Renal cortex interstitium (tissue), 11 donors: ENCODE measurements at regions not wholly inside any gene's neighbourhood (a gene's known extent, or its start where the extent isn't known, plus 50 kb on each side); places are given as distances from the start of the nearest gene placed in this dataset.

Experiments used
- DNase-seq, 11 donors: peaks; one replicate each; pipeline ENCODE4 v3.0.0-alpha.2; 2013; ENCODE audit warnings: low read depth in 9 of 11, low spot score in 4 of 11; ENCODE audit errors: extremely low read depth in 1 of 11

DNA sequence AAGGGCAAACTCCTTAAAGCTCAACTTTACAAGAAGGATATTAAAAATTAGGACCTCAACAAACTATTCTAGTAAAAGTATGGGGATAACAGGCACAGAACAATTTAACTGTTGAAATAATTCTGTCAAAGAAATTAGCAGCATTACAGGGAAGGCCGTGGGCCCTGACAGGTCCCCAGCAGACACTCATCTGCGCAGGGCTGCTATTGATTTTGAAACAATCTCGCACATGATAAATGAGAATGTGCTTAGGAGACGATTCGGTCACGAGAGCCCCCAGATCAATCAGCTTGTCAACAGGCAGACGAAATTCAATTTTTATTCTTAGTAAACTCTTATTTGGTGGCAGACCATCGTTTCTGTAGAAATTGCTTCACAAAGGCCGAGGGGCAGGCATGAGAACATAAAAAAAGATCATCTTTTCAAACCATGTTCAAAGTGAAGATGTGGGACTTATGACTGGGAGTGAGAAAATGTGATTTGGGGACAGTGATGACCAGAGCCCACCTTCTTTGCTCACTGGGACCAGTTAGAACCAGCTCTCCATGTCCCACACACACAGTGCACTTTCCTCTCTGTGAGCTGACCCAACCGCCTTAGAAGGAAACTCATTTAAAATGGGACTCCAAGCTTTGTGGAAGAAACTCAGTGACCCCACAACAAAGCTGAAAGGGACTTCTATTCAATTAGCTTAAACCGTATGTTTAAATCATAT, 654.5 kb downstream of the TOX3 start:
- no peak for DNase-seq

DNA sequence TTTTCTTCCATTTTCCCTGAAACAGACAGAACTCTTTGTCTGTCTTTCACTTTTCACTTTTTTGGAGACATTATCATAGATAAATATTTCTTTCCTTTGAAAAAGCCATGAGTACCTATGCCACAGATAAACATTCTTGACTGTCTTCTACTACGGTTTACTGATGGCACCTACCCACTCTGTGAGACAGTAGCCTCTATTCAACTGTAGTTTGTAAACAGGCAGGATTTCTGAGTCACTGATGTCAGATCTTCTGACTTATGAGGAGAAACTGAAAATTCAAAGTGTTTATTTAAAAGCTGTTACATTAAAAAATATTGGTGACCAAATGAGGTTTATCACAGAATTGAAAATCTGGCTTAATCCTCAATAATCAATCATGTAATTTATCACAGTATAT, 658.4 kb downstream of the TOX3 start:
- DNase-seq: no peak

GRCh38 chr16:51888016-51888415, 658.9 kb downstream of the TOX3 start:
- DNase-seq: no peak

GRCh38 chr16:51886456-51886855, 660.5 kb downstream of the TOX3 start:
- DNase-seq: no peak

DNA sequence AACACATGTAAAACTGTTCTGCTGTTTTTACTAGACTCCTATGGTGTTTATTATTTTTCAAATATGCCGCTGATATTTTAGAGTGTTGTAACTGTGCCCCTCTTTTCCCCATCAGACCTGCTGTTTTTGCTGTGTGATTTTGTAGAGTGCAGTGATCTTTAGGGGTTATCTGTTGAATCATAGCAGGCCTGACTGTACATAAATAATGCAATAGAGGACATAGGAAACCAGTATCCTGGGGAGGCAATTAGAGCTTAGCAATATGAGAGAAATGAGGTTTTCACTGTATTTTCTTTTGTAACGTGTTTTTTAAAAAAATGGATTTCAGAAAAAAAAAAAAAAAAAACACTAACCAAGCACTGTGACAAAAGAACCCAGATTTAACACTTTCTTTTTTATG, 662.2 kb downstream of the TOX3 start:
- no peak for DNase-seq

- DNase-seq: no peak
Observed at GRCh38 chr16:51881731-51882130, 665.2 kb downstream of the TOX3 start.

DNA sequence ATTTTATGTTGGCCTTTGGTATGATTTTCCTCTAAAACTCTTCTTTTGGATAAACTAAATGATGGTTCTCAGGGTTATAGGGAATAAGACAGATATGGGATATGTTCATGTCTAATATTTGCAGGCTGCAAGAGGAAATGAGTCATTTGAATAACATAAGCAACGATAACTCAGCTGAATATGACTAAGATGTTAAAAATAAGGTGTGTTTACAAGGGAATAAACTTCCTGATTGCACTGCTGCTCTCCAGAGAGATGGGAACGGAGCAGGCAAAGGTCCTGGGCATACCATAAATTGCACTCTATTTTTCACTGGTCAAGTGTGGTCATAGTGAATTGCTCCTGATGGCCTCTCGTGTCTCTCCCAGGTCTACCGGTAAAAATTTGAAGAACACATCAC, 666.2 kb downstream of the TOX3 start:
- no peak for DNase-seq

GRCh38 chr16:51877686-51878085, 669.3 kb downstream of the TOX3 start:
- DNase-seq: no peak

GRCh38 chr16:51876934-51877333, 670.0 kb downstream of the TOX3 start:
- no peak for DNase-seq

DNA sequence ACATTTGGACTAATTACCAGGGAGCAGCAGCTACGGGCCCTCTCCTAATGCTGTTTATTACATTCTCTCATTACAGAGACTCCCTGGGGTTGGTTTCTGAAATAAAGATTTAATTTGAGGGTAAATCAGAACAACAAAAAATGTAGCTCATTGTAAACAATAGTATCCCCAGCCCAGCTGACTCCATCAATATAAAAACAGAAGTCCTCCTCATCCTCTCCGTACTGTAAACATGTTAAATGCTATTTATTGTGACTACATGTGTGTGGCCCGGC, 670.4 kb downstream of the TOX3 start:
- DNase-seq: no peak

DNA sequence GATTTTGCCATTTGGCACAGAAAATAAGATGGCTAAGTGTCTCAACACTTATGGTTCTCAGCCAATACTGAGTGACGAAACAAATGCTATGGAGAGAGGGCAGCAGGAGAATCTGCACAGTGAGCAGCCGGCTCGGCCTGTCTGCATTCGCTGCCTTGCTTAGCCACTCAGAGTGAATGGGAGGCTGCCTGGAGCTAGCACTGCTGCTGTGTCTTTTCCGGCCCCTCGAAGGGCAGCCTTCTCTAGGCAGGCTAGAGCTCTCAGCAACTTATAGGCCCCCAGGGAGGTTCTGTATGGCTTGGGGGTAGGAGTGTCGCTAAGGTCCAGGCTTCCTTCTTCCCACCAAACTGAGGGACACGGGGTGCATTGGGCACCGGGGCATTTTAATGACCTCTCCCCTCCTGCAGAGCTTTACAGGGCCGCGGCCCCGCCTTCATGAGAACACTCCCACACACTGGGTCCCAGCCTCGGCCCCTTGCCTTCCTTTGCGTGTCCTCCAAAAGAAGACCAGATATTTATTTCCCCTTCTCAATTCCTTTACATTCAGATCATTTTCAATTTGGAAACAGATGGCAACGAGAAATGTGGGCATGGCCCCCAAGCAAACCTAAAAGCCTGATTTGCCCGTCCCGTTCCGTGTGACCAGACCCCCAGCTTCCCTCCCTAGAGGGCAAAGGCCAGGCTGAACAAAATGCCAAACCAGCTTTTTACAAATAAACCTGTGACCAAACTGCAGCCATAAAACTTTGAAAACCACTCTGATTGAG, 670.9 kb downstream of the TOX3 start:
- DNase-seq: peak in 1 of 11 donors; percentile 2

DNA sequence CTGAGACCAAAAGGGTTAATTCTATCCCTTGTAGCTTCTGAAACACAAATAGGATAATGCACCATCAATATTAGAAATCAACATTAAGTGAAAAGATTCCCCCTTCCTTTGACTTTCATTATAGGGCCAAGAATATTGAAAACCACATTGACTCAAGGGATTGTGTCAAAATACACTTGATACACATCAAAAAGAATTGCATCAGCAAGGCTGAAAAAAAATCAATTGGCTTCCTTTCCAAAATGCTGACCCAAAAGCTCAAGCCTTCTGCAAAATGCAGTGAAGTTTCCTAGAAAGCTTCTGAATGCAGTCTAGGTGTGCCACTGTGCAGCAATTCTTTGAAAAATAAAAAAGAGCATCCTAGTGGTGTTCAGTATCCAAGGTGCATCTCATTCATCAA, 674.4 kb downstream of the TOX3 start:
- DNase-seq: no peak

DNA sequence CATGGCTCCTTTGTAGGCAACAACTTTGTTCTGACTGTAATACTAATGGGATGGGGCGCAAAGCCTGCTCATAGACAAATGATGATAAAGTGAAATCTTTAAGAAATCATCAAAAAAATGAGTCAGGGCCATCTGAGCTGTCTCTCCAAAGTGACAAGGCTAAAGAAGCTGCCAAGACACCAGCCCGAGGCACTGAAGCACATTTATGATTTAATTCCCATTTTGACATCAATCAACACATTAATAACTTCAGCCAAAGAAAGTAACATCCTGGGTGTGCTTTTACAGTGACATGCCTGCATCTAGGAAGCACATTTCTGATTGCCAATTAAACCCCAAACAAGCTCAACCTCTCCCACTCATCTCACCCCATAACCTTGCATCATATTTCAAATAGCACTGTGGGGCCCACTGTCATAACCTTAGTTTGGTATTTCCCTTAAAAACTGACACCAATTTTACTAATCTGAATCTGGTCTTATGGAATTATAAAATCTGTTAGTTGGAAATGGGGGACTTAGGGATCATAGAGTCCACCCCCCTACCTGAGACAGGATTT, 676.6 kb downstream of the TOX3 start:
- no peak for DNase-seq

DNA sequence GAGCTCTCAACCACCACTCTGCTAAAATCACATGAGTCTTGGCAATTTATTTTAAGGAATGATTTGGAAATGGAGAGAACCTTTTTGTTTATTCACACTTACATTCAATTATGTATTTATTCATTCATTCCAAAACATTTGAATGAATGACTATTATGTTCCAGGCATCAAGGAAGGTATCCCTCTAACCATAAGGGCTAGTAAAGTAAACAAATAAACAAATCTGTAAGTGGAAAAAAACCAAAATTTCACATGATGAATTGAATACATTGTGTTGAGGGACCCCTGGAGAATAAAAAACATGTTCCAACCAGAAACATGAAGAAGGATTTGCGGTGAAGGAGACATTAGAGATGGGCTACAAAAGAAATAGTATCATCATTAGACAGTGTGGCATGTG, 677.8 kb downstream of the TOX3 start:
- no peak for DNase-seq

DNA sequence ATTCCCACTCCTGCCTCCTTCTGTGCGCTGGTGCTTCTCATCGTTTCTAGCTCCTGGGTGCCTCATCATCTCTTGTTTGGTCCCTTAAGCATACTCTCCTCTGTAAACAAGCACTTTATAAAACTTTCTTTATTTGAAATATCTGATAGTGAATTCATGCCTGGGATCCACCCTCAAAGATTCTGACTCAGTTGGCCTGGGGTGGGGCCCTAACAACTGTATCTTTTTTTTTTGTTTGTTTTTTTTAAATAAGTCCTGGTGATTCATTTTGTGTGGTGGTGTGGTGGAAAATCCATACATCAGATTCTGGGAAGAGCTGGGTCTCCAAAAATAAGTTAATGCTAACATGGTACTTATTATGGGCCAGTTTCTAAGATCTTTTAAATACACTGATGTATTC, 678.3 kb downstream of the TOX3 start:
- DNase-seq: no peak

DNA sequence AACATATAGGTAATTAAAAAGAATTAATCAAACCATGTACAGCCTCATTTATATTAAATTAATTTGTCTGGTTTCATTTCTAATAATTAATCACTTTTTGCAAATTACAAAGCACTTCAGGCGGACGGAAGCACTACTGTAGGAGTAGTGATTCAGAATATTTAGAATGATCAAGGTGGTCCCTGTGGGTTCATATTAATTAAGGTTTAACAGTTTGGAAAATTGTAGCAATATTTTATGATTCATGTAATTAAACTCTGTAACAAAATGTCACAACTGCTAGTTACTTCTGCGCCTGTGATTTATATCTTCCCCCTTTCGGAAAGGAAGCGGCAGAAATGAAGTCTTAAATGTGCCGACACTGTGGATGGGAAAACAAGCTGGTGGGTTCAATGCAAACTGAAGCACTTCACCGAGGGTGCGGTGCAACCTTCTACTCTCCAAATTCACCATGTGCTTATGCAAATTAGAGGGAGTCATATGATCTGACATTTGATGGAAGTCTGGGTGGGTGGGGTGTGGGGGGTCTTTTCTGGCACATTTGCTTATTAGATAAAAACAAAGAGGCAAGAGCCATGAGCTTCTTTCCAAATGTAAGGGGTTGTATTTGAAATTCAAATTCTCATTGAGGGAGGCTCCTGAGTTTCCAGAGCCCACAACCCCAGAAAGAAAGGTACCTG, 679.4 kb downstream of the TOX3 start:
- no peak for DNase-seq

DNA sequence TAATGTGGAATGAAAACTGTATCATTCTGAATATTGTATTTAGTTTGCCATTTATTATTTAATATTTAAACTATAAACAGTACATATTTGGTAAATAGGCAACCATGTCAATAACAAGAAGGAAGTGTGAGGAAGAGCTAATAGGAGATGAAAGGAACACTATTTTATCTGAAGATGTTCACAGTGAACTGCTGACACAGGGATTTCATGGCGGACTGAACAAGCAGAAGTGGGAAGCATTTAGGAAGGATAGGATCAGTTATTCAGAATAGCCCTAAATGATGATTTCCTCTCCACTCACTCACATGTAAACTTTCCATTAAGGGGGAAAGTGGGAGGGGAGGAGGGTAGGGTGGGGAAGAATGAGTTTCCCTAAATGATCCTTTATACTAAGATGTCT, 682.4 kb downstream of the TOX3 start:
- no peak for DNase-seq

- no peak for DNase-seq
Observed at GRCh38 chr16:51854401-51854951, 692.5 kb downstream of the TOX3 start.

DNA sequence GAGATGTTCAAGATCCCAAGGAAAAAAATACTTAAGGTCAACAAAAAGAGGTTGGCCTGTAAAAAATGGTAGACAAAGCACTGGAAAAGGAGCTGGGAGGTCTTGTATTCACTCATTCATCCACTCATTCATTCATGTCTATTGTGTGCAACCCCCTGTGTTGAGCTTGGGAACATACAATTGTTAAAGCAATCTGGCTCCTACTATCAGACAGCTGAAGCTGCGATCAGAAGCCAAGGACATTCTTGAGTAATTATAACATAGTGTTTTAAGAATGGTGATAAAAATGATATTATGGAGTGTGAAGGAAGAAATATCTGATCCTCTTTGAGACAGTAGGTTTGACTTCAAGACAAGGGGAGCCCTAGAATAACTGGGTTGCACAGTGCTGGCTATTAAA, 693.4 kb downstream of the TOX3 start:
- no peak for DNase-seq

GRCh38 chr16:51852892-51853291, 694.1 kb downstream of the TOX3 start:
- no peak for DNase-seq
